H9 (cell line): ENCODE measurements at regions not wholly inside any gene's neighbourhood (a gene's known extent, or its start where the extent isn't known, plus 50 kb on each side); places are given as distances from the start of the nearest gene placed in this dataset.
A peak's percentile ranks its signal among the peaks of the same experiment; 100 is the strongest.

Experiments
- DNase-seq: peaks from one replicate; pipeline ENCODE4 v3.0.0-alpha.2; 2017
- H2AFZ ChIP-seq: one replicate; pipeline ENCODE4 v1.6.1; 2013; ENCODE audit warnings: mild to moderate bottlenecking, low read length, control low read depth, moderate library complexity
- H2AK5ac ChIP-seq: 2 replicates; pipeline ENCODE4 v1.6.1; 2013; ENCODE audit warnings: low read length, control low read depth, mixed read lengths; ENCODE audit not compliant: insufficient read length
- H2BK120ac ChIP-seq: one replicate; pipeline ENCODE4 v1.6.1; 2013; ENCODE audit warnings: low read depth, mild to moderate bottlenecking, low read length, control low read depth, inconsistent platforms; ENCODE audit not compliant: poor library complexity, severe bottlenecking
- H2BK12ac ChIP-seq: 2 replicates; pipeline ENCODE4 v1.6.1; 2013; ENCODE audit warnings: low read length, control low read depth, mixed read lengths, low read depth; ENCODE audit not compliant: insufficient read length
- H2BK15ac ChIP-seq: 2 replicates; pipeline ENCODE4 v1.6.1; 2013; ENCODE audit warnings: low read depth, low read length, control low read depth
- H2BK20ac ChIP-seq: one replicate; pipeline ENCODE4 v1.6.1; 2013; ENCODE audit warnings: low read depth, mild to moderate bottlenecking, low read length, control low read depth, inconsistent platforms; ENCODE audit not compliant: poor library complexity, severe bottlenecking
- H2BK5ac ChIP-seq: 2 replicates; pipeline ENCODE4 v1.6.1; 2013; ENCODE audit warnings: low read length, control low read depth, mixed read lengths; ENCODE audit not compliant: insufficient read length
- H3K14ac ChIP-seq: 2 replicates; pipeline ENCODE4 v1.6.1; 2013; ENCODE audit warnings: low read length, control low read depth; ENCODE audit not compliant: insufficient read depth
- H3K18ac ChIP-seq: 2 replicates; pipeline ENCODE4 v1.6.1; 2013; ENCODE audit warnings: low read depth, mild to moderate bottlenecking, mixed read lengths, low read length, control low read depth; ENCODE audit not compliant: insufficient read length
- H3K23ac ChIP-seq: 2 replicates; pipeline ENCODE4 v1.6.1; 2013; ENCODE audit warnings: low read length, control low read depth, mixed read lengths, low read depth; ENCODE audit not compliant: insufficient read length
- H3K23me2 ChIP-seq: 2 replicates; pipeline ENCODE4 v1.6.1; 2013; ENCODE audit warnings: low read depth, mild to moderate bottlenecking, mixed read lengths, low read length, control low read depth; ENCODE audit not compliant: insufficient read length, poor library complexity, severe bottlenecking
- H3K27ac ChIP-seq: 2 replicates; pipeline ENCODE4 v1.5.1; 2013; ENCODE audit warnings: low read length, control low read depth, mixed read lengths, low read depth; ENCODE audit not compliant: insufficient read length
- H3K27me3 ChIP-seq: 2 replicates; pipeline ENCODE4 v1.6.1; 2013; ENCODE audit warnings: low read length, control low read depth, inconsistent platforms; ENCODE audit not compliant: insufficient read depth
- H3K4ac ChIP-seq: 2 replicates; pipeline ENCODE4 v1.6.1; 2013; ENCODE audit warnings: low read depth, mild to moderate bottlenecking, control low read depth, inconsistent platforms, low read length, moderate library complexity
- H3K4me1 ChIP-seq: 2 replicates; pipeline ENCODE4 v1.6.1; 2013; ENCODE audit warnings: low read length, control low read depth, inconsistent platforms; ENCODE audit not compliant: insufficient read depth
- H3K4me2 ChIP-seq: 2 replicates; pipeline ENCODE4 v1.6.1; 2013; ENCODE audit warnings: low read length, control low read depth, mixed read lengths; ENCODE audit not compliant: insufficient read length, insufficient read depth
- H3K56ac ChIP-seq: 2 replicates; pipeline ENCODE4 v1.6.1; 2013; ENCODE audit warnings: low read depth, mild to moderate bottlenecking, mixed read lengths, low read length, control low read depth; ENCODE audit not compliant: insufficient read length
- H3K79me1 ChIP-seq: 2 replicates; pipeline ENCODE4 v1.6.1; 2013; ENCODE audit warnings: low read depth, mild to moderate bottlenecking, moderate library complexity, low read length, control low read depth, inconsistent platforms; ENCODE audit not compliant: insufficient read depth, poor library complexity, severe bottlenecking
- H3K79me2 ChIP-seq: 2 replicates; pipeline ENCODE4 v1.6.1; 2013; ENCODE audit warnings: low read length, control low read depth, inconsistent platforms; ENCODE audit not compliant: insufficient read depth
- H3K9ac ChIP-seq: 2 replicates; pipeline ENCODE4 v1.6.1; 2013; ENCODE audit warnings: low read length, control low read depth, mixed read lengths; ENCODE audit not compliant: insufficient read length; ENCODE audit errors: extremely low read depth
- H3K9me3 ChIP-seq: one replicate; pipeline ENCODE4 v1.6.1; 2013; ENCODE audit warnings: low read depth, low read length, inconsistent platforms; ENCODE audit not compliant: control insufficient read depth
- H3T11ph ChIP-seq: one replicate; pipeline ENCODE4 v1.6.1; 2013; ENCODE audit warnings: mild to moderate bottlenecking, low read length, control low read depth, inconsistent platforms
- H4K20me1 ChIP-seq: one replicate; pipeline ENCODE4 v1.6.1; 2013; ENCODE audit not compliant: control insufficient read depth, insufficient read length, insufficient read depth
- H4K5ac ChIP-seq: 2 replicates; pipeline ENCODE4 v1.6.1; 2013; ENCODE audit warnings: low read depth, mild to moderate bottlenecking, mixed read lengths, low read length, control low read depth; ENCODE audit not compliant: insufficient read length
- H4K8ac ChIP-seq: replicated peaks from 2 replicates; pipeline ENCODE4 v1.6.1; 2013; ENCODE audit warnings: low read length, control low read depth, mixed read lengths, low read depth; ENCODE audit not compliant: insufficient read length
- H4K91ac ChIP-seq: 2 replicates; pipeline ENCODE4 v1.6.1; 2013; ENCODE audit warnings: low read depth, mild to moderate bottlenecking, moderate library complexity, mixed read lengths, low read length, control low read depth; ENCODE audit not compliant: insufficient read length
- H3K27ac Mint-ChIP-seq, 3 experiments: 2 replicates in 2 of 3; 3 replicates in 1 of 3; pipeline ENCODE4 v1.8.0; 2020 to 2021; ENCODE audit warnings: mixed read lengths in 3 of 3, mild to moderate bottlenecking in 1 of 3, moderate library complexity in 1 of 3
- H3K27me3 Mint-ChIP-seq: 2 replicates; pipeline ENCODE4 v1.8.0; 2021; ENCODE audit warnings: low read depth, mild to moderate bottlenecking, moderate library complexity, mixed read lengths
- H3K36me3 Mint-ChIP-seq, 3 experiments: 2 replicates in 2 of 3; 3 replicates in 1 of 3; pipeline ENCODE4 v1.8.0; 2020 to 2021; ENCODE audit warnings: low read depth in 3 of 3, mixed read lengths in 3 of 3; ENCODE audit not compliant: insufficient read depth in 1 of 3
- H3K4me1 Mint-ChIP-seq, 2 experiments: 2 replicates each; pipeline ENCODE4 v1.8.0; 2020; ENCODE audit warnings: mixed read lengths in 2 of 2
- H3K4me3 Mint-ChIP-seq, 2 experiments: 2 replicates in 1 of 2; 3 replicates in 1 of 2; pipeline ENCODE4 v1.8.0; 2020 to 2021; ENCODE audit warnings: mild to moderate bottlenecking in 2 of 2, mixed read lengths in 2 of 2, moderate library complexity in 1 of 2
- H3K9me3 Mint-ChIP-seq, 2 experiments: 2 replicates in 1 of 2; 3 replicates in 1 of 2; pipeline ENCODE4 v1.8.0; 2020; ENCODE audit warnings: mild to moderate bottlenecking in 2 of 2, mixed read lengths in 2 of 2, moderate library complexity in 1 of 2
- CTCF ChIP-seq: fragments of 200-600 bp; sonication (generic); conservative IDR thresholded peaks from 3 replicates; pipeline ENCODE4 v1.8.0; 2021; ENCODE audit warnings: antibody characterized with exemption, mild to moderate bottlenecking
- WGBS: extraction: QIAGEN DNeasy Blood & Tissue Kit; methylation state at CpG from one replicate; pipeline ENCODE4 v1.1.7; 2013; ENCODE audit warnings: missing lambda C conversion rate, low lambda C conversion rate, mixed read lengths; ENCODE audit not compliant: insufficient read length; ENCODE audit errors: extremely low coverage; 5-methylcytosine and 5-hydroxymethylcytosine counted together

- Histone ChIP-seq H3T11ph (no peak overlapping the region), H3K56ac (no peak overlapping the region), H3K27me3 (no peaks in the 10 kb centered on the region), H4K5ac (no peak overlapping the region), H4K91ac (no peak overlapping the region), H4K8ac (no peak overlapping the region), H2AK5ac (no peak overlapping the region), H4K20me1 (no peaks in the 10 kb centered on the region), H3K4me2 (no peak overlapping the region), H3K14ac (no peak overlapping the region), H2BK12ac (no peak overlapping the region), H3K4ac (no peak overlapping the region), H2BK15ac (no peak overlapping the region), H3K18ac (no peak overlapping the region), H3K9ac (no peak overlapping the region), H2BK20ac (no peak overlapping the region), H3K79me2 (no peaks in the 10 kb centered on the region), H3K79me1 (no peaks in the 10 kb centered on the region), H3K9me3 (no peaks in the 10 kb centered on the region), H3K27ac (no peak overlapping the region), H2AFZ (no peak overlapping the region), H3K4me1 (peaks cover 12% of the 10 kb centered on the region; the same call in 1 of the 2 replicates), H2BK120ac (no peak overlapping the region), H3K23ac (no peak overlapping the region), H3K23me2 (no peaks in the 10 kb centered on the region), H2BK5ac (no peak overlapping the region)
- Mint-ChIP-seq H3K9me3 (no peaks in the 10 kb centered on the region; a peak in 1 of 5 replicates), H3K36me3 (no peaks in the 10 kb centered on the region), H3K4me1 (peaks cover 45 to 49% of the 10 kb centered on the region in 2 experiments), H3K27ac (peak overlapping the region; percentile 37 to 95 (median 67); a peak in 3 of 7 replicates), H3K27me3 (peaks cover 22% of the 10 kb centered on the region; the same call in 1 of the 2 replicates), H3K4me3 (peak overlapping the region in 1 of 2 experiments; percentile 28; a peak in 1 of 5 replicates)
- TF ChIP-seq CTCF, result no peak
- no CpG with 5 or more reads among the region's 17 CpGs for WGBS
- peak; percentile 96 for DNase-seq
Observed at GRCh38 chr10:78964952-78965633, 103.7 kb upstream of the ZMIZ1 start.
